ENCODE measurements at regions not wholly inside any gene's neighbourhood (a gene's known extent, or its start where the extent isn't known, plus 50 kb on each side); places are given as distances from the start of the nearest gene placed in this dataset.

GRCh38 chr16:11432856-11433395 lies 87.7 kb downstream of the RMI2 start:
- in situ Hi-C loops (cut with HindIII; ENCODE audit: low pct_ligation_motif_present, low pct_unique_long_range_greater_than_20kb, low sequenced_read_pairs): no loop called here

GRCh38 chr16:11435576-11435975 lies 90.3 kb downstream of the RMI2 start:
- no peak for DNase-seq
- in situ Hi-C loops (cut with HindIII; ENCODE audit: low pct_ligation_motif_present, low pct_unique_long_range_greater_than_20kb, low sequenced_read_pairs): no loop called here

More at GRCh38 chr16:11432856-11433395, 87.7 kb downstream of the RMI2 start:
- no peak for DNase-seq

GRCh38 chr16:11437069-11437468 lies 91.8 kb downstream of the RMI2 start:
- in situ Hi-C loops (cut with HindIII; ENCODE audit: low pct_ligation_motif_present, low pct_unique_long_range_greater_than_20kb, low sequenced_read_pairs): no loop called here
- no peak for DNase-seq

GRCh38 chr16:11439790-11440656 lies 94.8 kb downstream of the RMI2 start:
- no peak for DNase-seq
- in situ Hi-C loops (cut with HindIII; ENCODE audit: low pct_ligation_motif_present, low pct_unique_long_range_greater_than_20kb, low sequenced_read_pairs): no loop called here

GRCh38 chr16:11440657-11441012 lies 95.4 kb downstream of the RMI2 start:
- in situ Hi-C loops (cut with HindIII; ENCODE audit: low pct_ligation_motif_present, low pct_unique_long_range_greater_than_20kb, low sequenced_read_pairs): no loop called here

GRCh38 chr16:11445486-11445885 lies 100.2 kb downstream of the RMI2 start:
- in situ Hi-C loops (cut with HindIII; ENCODE audit: low pct_ligation_motif_present, low pct_unique_long_range_greater_than_20kb, low sequenced_read_pairs): no loop called here
- no peak for DNase-seq

More at GRCh38 chr16:11440657-11441012, 95.4 kb downstream of the RMI2 start:
- no peak for DNase-seq

- in situ Hi-C loops (cut with HindIII; ENCODE audit: low pct_ligation_motif_present, low pct_unique_long_range_greater_than_20kb, low sequenced_read_pairs): no loop called here
- DNase-seq: no peak
Observed at GRCh38 chr16:11446566-11447119, 101.4 kb downstream of the RMI2 start.

GRCh38 chr16:11447272-11447671 lies 102.0 kb downstream of the RMI2 start:
- no peak for DNase-seq
- in situ Hi-C loops (cut with HindIII; ENCODE audit: low pct_ligation_motif_present, low pct_unique_long_range_greater_than_20kb, low sequenced_read_pairs): no loop called here

- no peak for DNase-seq
- in situ Hi-C loops (cut with HindIII; ENCODE audit: low pct_ligation_motif_present, low pct_unique_long_range_greater_than_20kb, low sequenced_read_pairs): no loop called here
Observed at GRCh38 chr16:11447836-11448235, 102.6 kb downstream of the RMI2 start.

GRCh38 chr16:11448796-11449416 lies 103.6 kb downstream of the RMI2 start:
- in situ Hi-C loops (cut with HindIII; ENCODE audit: low pct_ligation_motif_present, low pct_unique_long_range_greater_than_20kb, low sequenced_read_pairs): no loop called here
- no peak for DNase-seq

- in situ Hi-C loops (cut with HindIII; ENCODE audit: low pct_ligation_motif_present, low pct_unique_long_range_greater_than_20kb, low sequenced_read_pairs): no loop called here
- no peak for DNase-seq
Observed at GRCh38 chr16:11449716-11450115, 104.5 kb downstream of the RMI2 start.

GRCh38 chr16:11450136-11450535 lies 104.9 kb downstream of the RMI2 start:
- no peak for DNase-seq
- in situ Hi-C loops (cut with HindIII; ENCODE audit: low pct_ligation_motif_present, low pct_unique_long_range_greater_than_20kb, low sequenced_read_pairs): no loop called here

- in situ Hi-C loops (cut with HindIII; ENCODE audit: low pct_ligation_motif_present, low pct_unique_long_range_greater_than_20kb, low sequenced_read_pairs): no loop called here
- DNase-seq: no peak
Observed at GRCh38 chr16:11452298-11452697, 107.0 kb downstream of the RMI2 start.

- in situ Hi-C loops (cut with HindIII; ENCODE audit: low pct_ligation_motif_present, low pct_unique_long_range_greater_than_20kb, low sequenced_read_pairs): no loop called here
Observed at GRCh38 chr16:11452746-11453389, 107.6 kb downstream of the RMI2 start.

GRCh38 chr16:11456741-11457140 lies 111.5 kb downstream of the RMI2 start:
- in situ Hi-C loops (cut with HindIII; ENCODE audit: low pct_ligation_motif_present, low pct_unique_long_range_greater_than_20kb, low sequenced_read_pairs): no loop called here

More at GRCh38 chr16:11452746-11453389, 107.6 kb downstream of the RMI2 start:
- no peak for DNase-seq

GRCh38 chr16:11459722-11460121 lies 114.5 kb downstream of the RMI2 start:
- DNase-seq: no peak
- in situ Hi-C loops (cut with HindIII; ENCODE audit: low pct_ligation_motif_present, low pct_unique_long_range_greater_than_20kb, low sequenced_read_pairs): no loop called here

More at GRCh38 chr16:11456741-11457140, 111.5 kb downstream of the RMI2 start:
- DNase-seq: no peak

- DNase-seq: no peak
- in situ Hi-C loops (cut with HindIII; ENCODE audit: low pct_ligation_motif_present, low pct_unique_long_range_greater_than_20kb, low sequenced_read_pairs): no loop called here
Observed at GRCh38 chr16:11460820-11461594, 115.7 kb downstream of the RMI2 start.

- in situ Hi-C loops (cut with HindIII; ENCODE audit: low pct_ligation_motif_present, low pct_unique_long_range_greater_than_20kb, low sequenced_read_pairs): no loop called here
Observed at GRCh38 chr16:11461595-11461990, 116.3 kb downstream of the RMI2 start.

More at GRCh38 chr16:11461595-11461990, 116.3 kb downstream of the RMI2 start:
- no peak for DNase-seq

All from ACHN (cell line).